ENCODE measurements at regions not wholly inside any gene's neighbourhood (a gene's known extent, or its start where the extent isn't known, plus 50 kb on each side); places are given as distances from the start of the nearest gene placed in this dataset.
"Not testable (repeated sequence)": the region's sequence is repeated elsewhere in the genome, so short reads cannot be mapped to it uniquely, and the experiment has no call there.

- DNase-seq (ENCODE audit: low spot score), result no peak
Observed at GRCh38 chr12:34303091-34303870, 281.0 kb downstream of the ALG10 start.

- no peak for DNase-seq (ENCODE audit: low spot score)
Observed at GRCh38 chr12:34304001-34304400, 281.7 kb downstream of the ALG10 start.

- DNase-seq (ENCODE audit: low spot score), result no peak
Observed at GRCh38 chr12:34304546-34304945, 282.2 kb downstream of the ALG10 start.

- DNase-seq (ENCODE audit: low spot score), result no peak
Observed at GRCh38 chr12:34305176-34305575, 282.9 kb downstream of the ALG10 start.

- no peak for DNase-seq (ENCODE audit: low spot score)
Observed at GRCh38 chr12:34306133-34306830, 284.0 kb downstream of the ALG10 start.

- not testable (repeated sequence) for DNase-seq (ENCODE audit: low spot score)
Observed at GRCh38 chr12:34309806-34310804, 287.8 kb downstream of the ALG10 start.

GRCh38 chr12:34311337-34311736, 289.0 kb downstream of the ALG10 start:
- DNase-seq (ENCODE audit: low spot score), result no peak

- no peak for DNase-seq (ENCODE audit: low spot score)
Observed at GRCh38 chr12:34327671-34328070, 305.4 kb downstream of the ALG10 start.

- DNase-seq (ENCODE audit: low spot score), result no peak
Observed at GRCh38 chr12:34333337-34333736, 311.0 kb downstream of the ALG10 start.

- no peak for DNase-seq (ENCODE audit: low spot score)
Observed at GRCh38 chr12:34334538-34334937, 312.2 kb downstream of the ALG10 start.

- no peak for DNase-seq (ENCODE audit: low spot score)
Observed at GRCh38 chr12:34334953-34335743, 312.9 kb downstream of the ALG10 start.

- no peak for DNase-seq (ENCODE audit: low spot score)
Observed at GRCh38 chr12:34335819-34336262, 313.5 kb downstream of the ALG10 start.

- DNase-seq (ENCODE audit: low spot score), result no peak
Observed at GRCh38 chr12:34336619-34337465, 314.5 kb downstream of the ALG10 start.

- no peak for DNase-seq (ENCODE audit: low spot score)
Observed at GRCh38 chr12:34338751-34339150, 316.5 kb downstream of the ALG10 start.

- DNase-seq (ENCODE audit: low spot score), result no peak
Observed at GRCh38 chr12:34339922-34340321, 317.6 kb downstream of the ALG10 start.

GRCh38 chr12:34340534-34341361, 318.5 kb downstream of the ALG10 start:
- no peak for DNase-seq (ENCODE audit: low spot score)

GRCh38 chr12:34341362-34341733, 319.1 kb downstream of the ALG10 start:
- DNase-seq (ENCODE audit: low spot score), result no peak

GRCh38 chr12:34342048-34342447, 319.8 kb downstream of the ALG10 start:
- DNase-seq (ENCODE audit: low spot score), result no peak

- DNase-seq (ENCODE audit: low spot score), result no peak
Observed at GRCh38 chr12:34343345-34343744, 321.0 kb downstream of the ALG10 start.

- no peak for DNase-seq (ENCODE audit: low spot score)
Observed at GRCh38 chr12:34343766-34344165, 321.5 kb downstream of the ALG10 start.

All from hematopoietic multipotent progenitor cell treated with erythropoietin and hydrocortisone succinate and interleukin-3 and kit ligand, for 17 days (in vitro differentiated cells).